DMS 273 (cell line): ENCODE measurements at regions not wholly inside any gene's neighbourhood (a gene's known extent, or its start where the extent isn't known, plus 50 kb on each side); places are given as distances from the start of the nearest gene placed in this dataset.
A peak's percentile ranks its signal among the peaks of the same experiment; 100 is the strongest.

Experiments used
- DNase-seq: peaks from one replicate; lab custom pipeline; 2025; ENCODE audit not compliant: unreplicated experiment; lab: John Stamatoyannopoulos, UW

DNA sequence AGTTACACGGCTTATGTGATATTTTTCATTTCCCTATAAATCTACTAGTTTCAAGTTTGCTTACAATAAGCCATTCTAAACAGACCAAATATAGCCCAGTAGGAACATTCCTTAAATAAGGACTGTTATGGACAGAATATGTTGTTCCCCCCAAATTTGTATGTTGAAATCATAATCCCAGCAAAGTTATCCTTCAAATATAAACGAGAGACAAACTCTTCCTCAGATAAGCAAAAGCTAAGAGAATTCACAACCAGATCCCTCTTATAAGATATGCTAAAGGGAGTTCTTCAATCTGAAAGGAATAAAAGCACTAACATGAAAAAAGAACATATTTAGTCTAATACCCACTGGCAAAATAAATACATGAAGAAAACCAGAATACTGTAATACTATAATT lies 795.5 kb upstream of the GJE1 start:
- no peak for DNase-seq

DNA sequence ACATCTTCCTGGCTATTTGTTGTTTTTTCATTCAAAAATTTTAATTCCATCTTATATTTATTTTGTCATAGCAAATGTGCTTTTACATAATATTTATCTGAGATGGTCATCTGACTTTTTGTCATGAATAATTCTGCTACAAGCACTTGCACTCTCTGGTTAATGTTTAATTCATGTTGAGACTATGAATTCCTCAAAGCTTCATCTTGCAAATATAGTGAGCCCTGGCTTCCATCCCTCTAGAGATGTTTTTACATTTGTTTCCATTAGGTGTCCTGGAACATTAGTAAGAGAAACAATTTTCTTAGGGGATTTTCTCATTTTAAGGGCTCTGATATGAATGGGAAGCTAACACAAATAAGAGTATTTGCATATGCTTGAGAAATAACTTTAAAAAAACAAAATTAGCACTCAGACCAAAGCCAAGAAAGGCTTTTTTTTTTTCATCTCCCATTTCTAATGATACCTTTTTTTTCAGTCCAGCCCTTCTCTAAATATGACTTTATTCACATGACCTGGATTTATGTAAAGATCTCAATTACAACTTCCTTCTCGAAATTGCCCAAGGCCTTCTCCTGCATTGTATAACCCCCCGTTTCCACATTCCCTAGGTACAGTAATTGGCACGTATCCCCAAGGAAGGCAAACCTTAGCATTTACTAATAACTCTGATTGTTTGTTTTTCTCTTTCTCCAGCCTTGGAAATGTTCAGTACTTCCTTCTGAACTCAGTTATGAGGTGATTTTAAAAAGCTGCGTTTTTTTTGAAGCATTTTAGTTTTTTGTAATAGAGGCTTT lies 797.0 kb upstream of the GJE1 start:
- peak; percentile 12 for DNase-seq

- DNase-seq, result no peak
Measured at GRCh38 chr6:141326925-141327324, 805.8 kb upstream of the GJE1 start.

DNA sequence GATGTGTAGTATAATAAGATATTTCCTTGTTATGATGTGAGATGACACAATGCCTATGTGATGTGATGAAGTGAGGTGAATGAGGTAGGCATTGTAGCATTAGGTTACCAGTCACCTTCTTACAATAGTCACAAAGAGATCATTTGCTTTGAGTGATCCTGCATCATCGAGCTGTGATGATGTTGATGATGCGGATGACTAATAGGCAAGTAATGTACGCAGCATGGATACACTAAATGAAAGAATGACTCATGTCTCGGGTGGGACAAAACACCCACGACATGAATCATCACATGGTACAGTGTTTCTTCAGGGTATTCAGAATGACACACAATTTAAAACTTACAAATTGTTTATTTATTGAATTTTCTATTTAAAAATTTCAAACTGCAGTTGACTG lies 806.3 kb upstream of the GJE1 start:
- peak; percentile 16 for DNase-seq

DNA sequence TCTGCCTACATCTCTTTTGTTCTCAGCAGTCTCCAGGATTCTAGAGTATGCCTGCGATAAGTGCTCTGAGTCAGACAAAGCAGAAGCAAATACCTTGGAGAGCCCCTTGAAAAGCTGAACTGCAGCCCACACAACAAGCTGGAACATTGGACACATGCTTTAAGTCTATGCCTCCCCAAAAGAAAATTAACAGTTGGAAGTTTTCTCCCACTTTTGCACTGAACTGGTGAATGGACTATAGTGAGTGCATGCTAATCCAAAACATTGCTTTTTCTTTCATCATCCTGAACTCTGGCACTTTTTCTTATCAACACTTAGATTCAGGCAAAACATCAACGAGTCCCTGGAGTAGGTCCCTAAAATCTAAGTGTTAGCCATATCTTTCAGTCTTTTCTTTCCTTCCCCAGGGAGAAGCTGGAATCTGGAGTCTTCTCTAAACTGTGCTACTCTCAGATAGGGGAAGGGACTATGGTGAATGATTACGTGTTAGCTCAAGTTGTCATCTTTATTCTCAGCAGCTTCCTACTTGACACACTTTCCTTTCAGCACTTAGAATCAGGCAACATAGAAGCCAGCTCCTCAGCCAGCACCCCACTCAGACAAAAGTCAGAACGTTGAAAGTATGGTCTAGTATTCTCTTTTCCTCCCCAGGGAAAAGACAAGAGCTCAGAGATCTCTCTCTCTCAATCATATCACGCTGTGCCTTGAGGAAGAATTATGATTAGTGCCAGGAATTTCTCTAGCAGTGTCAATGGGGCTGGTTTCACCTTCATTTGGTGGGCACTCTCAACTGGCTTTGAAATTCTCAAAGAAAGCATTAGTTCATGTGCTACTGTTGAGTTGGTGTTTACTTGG lies 811.0 kb upstream of the GJE1 start:
- DNase-seq, result no peak

DNA sequence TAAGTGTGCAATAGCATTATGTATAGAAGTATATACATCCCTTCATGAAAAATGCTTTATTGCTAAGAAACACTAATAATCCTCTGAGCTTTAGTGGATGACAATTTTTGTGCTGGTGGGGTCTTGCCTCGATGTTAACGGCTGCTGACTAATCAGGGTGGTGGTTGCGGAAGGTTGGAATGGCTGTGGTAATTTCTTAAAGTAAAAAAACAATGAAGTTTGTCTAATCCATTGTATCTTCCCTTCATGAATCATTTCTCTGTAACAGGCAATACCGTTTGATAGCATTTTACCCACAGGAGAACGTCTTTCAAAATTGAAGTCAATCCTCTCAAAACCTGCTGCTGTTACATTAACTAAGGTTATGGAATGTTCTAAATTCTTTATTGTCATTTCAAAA lies 816.5 kb upstream of the GJE1 start:
- DNase-seq, result no peak

- no peak for DNase-seq
Measured at GRCh38 chr6:141313986-141314385, 818.7 kb upstream of the GJE1 start.

- peak; percentile 40 for DNase-seq
Measured at GRCh38 chr6:141309295-141309694, 823.4 kb upstream of the GJE1 start.

DNA sequence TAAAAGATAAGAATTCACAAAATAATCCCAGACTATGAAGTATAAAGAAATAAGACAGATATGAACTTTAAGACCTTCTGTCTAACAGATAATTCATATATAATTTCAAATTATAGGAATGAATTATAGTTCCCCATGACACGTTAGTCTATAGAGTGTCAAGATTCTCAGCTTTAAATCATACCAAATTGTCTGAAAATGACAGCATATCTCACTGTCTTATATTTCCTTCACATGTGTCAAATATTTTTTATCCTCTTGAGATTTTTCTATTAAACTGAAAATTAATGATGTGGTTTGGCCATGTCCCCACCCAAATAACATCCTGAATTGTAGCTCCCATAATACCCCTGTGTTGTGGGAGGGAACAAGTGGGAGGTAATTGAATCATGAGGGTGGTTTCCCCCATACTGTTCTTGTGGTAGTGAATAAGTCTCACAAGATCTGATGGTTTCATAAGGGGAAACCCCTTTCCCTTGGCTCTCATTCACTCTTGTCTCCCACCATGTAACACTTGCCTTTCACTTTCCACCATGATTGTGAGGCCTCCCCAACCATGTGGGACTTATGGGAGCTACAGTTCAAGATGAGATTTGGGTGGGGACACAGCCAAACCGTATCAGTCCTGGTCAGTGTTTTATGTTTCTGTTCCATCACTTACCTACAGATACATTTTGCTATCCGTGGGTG lies 825.3 kb upstream of the GJE1 start:
- no peak for DNase-seq

DNA sequence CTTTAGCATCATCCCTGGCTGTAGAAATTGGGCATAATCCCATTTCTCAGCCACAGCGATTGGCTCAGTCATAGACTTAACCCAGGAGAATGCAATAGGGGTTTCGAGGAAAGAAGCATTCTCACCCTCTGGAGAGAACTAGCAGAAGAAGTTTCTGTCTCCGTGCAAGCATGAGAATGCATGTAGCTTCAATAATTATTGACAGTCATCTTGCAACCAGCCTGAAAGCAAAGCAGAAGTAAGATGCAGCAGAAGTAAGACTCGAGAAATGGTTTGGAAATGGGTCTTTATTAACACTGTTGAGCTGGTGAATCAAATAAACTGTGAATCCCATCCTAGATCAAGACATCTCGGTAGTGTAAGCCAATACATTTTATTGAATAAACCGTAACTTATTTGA lies 828.8 kb upstream of the GJE1 start:
- DNase-seq, result no peak

- no peak for DNase-seq
Measured at GRCh38 chr6:141301779-141302178, 830.9 kb upstream of the GJE1 start.

DNA sequence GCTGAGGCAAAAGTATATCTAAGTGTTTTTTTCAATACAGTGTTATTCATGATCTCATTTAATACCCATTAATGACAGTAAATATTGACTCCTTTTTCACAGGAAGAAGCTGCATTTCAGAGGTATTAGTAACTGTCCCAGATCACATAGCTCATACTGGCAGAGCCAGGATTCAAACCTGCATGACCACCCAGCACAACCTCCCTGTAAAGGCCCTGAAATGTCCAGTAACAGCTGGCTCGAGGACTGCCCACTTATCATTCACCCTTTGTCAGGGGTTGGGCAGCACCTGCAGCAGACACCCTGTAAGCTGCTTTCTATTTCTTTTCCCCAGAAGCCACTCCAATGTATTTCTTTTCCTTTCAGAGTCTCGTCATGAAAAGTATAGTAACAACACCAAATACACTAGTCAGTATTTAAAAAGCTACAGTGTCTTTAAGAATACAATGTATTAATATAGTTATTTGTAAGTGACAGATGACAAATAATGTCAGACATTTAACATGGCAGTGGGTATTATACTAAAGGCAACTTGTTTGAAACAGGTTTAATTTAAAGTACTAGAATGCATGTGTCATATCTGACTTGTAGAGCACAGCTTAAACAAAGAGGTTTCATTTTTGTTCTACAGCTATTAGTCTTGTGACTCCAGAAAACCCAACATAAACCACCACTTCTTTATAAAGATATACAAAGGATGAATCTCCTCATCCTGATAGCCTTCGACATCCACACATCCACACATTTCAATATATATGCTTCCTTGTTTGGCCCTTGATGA lies 841.6 kb upstream of the GJE1 start:
- DNase-seq, result no peak

DNA sequence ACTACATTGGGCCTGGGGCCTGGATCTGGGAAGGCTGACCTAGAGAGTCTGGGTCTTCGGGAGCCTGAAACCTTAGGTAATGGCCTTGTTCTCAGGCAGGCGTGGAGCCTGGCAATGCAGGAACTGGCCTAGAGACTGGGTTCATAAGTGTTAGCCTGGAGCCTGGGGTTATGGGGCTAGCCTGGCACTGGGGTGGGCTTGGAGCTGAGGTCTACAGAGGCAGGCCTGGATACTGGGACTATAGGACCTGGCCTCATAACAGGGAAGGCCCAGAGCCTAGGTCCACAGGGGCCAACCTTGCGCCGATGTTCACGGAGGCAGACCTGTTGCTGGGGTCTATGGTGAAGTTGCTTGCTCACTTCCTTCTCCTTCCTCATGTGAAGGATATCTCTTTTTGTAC lies 843.8 kb upstream of the GJE1 start:
- no peak for DNase-seq

DNA sequence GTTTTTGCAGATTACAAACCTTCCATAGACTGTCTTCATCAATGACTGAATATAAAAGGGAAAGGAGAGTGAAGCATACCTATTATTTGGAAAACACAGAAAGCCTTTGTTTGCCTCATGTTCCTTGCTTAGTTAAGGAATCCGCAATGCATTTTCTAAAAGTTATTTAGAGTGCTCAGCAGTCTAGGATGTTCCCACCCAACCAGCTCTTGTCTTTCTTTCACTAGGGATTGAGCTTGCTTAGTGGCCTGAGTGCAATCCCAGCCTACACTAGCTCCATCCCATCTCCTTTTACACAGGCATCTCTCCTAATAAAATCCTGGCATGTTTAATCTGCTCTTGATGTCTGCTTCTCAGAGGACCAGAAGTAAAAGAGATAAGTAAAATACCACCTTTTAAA lies 850.5 kb upstream of the GJE1 start:
- DNase-seq, result no peak

- no peak for DNase-seq
Measured at GRCh38 chr6:141269684-141270083, 863.0 kb upstream of the GJE1 start.

DNA sequence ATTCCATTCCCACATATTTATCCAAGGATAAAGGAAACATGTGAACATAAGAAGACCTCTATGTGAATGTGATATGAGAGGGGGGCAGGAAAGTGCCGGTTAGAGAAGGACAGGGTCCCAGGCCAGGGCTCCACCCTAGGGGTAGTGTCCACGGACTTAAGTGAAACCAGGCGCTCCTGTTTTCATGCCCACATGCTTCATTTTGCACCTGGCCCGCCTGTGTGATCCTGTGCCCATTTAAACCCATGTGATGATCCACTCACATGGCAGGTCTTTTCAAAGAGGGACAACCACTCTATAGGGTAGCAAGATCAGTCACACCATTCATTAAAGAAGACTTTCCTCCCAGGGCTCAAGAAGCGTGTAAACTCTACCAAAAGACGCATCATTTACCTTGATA lies 865.3 kb upstream of the GJE1 start:
- no peak for DNase-seq

DNA sequence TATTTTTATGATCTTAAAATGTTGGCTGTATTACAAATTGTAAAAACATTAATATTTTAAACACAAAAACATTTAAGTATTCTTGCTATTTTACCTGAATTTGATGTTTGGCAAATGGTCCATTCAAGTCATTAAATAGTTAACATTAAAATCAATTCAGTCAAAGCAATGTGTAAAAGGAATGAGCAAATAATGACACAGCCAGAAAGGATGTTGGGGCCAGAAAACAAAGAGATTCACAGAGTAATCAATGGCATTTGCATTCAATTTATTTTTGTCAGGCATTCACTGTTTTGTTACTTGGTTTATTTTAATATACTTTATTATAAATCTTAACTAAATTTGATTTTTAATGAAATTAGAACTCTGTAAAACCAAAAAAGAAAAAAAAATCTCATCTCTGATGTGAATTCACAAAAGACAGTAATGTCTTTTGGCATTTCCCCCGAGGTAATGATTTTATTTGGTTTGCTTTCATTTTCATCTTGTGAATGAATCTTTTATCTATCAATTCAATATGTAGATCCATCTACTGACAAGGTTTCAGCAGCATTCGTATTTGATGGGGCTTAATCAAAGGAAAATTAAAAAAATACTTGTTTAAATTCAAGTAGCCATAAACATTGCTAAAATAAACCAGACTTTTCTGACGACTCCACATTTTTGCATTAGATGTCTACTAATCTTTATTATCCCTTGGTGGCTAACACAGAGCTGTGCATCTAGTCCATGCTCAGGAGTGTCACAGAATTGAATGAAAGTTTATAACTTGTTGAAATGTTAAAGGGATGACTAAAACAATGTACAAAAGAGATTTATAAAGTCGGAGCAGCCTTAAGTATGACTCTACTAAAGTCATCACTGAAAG lies 866.7 kb upstream of the GJE1 start:
- DNase-seq, result no peak

DNA sequence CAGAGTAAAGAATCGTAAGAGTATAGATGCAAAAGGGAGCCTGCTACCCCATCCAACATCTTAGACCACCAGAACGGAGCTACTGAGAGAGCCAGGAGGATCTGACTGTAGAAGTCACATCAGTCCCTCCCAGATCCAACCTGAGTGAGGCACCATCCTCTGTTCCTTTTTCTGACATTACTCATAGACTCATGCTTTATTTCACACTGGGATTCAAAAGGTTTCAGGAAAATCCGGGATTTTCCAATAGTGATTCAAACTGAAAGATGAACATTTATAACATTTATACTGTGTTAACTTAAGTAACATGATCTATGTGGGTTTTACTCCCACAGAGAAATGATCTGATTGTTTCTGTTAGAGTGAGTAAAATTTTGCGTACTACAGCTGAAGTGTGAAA lies 868.6 kb upstream of the GJE1 start:
- no peak for DNase-seq

- DNase-seq, result no peak
Measured at GRCh38 chr6:141261672-141262060, 871.1 kb upstream of the GJE1 start.

DNA sequence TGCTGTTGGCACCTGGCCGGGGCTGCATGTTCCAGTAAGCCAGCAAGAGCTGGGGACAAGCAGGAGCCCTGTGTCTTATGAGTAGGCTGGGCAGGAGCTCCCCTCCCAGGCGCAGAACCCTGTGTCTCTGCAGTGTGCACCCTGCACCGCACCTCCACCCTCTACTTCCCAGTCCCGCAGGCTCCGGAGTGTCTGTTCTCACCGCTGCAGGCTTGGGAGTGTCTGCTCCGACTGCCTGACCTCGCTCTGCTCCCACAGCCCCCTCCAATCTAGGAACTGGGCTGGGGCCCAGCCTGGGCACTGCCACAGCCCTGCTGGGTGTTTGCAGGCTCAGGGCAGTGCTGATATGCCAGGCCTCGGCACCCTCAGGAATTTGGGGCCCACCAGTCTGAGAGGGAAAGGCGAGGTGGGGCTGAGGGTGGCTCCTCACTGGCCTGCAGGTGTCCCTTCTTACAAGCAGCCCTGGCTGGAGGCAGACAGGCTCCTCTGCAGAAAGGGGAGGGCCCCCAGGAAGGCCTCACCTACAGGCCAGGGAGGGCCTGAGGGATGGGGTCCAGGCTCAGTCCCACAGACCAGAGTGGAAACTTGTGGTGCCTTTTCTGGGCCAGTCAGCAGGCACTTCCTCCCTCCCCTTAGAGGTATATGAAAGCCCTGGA lies 871.6 kb upstream of the GJE1 start:
- DNase-seq, result no peak
